CD14-positive monocyte (primary cell): ENCODE measurements at regions not wholly inside any gene's neighbourhood (a gene's known extent, or its start where the extent isn't known, plus 50 kb on each side); places are given as distances from the start of the nearest gene placed in this dataset.

ENCODE experiments used
- DNase-seq, 3 donors: peaks; one replicate each; pipeline ENCODE4 v3.0.0-alpha.2; 2011 to 2022
- H2AFZ ChIP-seq: 2 replicates; pipeline ENCODE4 v1.6.0; 2012; ENCODE audit warnings: mild to moderate bottlenecking, low read depth, low read length, inconsistent platforms; ENCODE audit not compliant: insufficient read depth, poor library complexity, severe bottlenecking
- H3K27ac ChIP-seq, 2 donors: 1 replicate in 1 of 2; 2 replicates in 1 of 2; pipeline ENCODE4 v1.5.1; 2012 to 2013; ENCODE audit warnings: low read length in 2 of 2, control low read depth in 1 of 2, inconsistent platforms in 1 of 2, low read depth in 1 of 2, mild to moderate bottlenecking in 1 of 2
- H3K27me3 ChIP-seq, 2 donors: one replicate each; pipeline versions ENCODE4 v1.6.0 to v1.6.1; 2011 to 2013; ENCODE audit warnings: low read length in 2 of 2; ENCODE audit not compliant: control insufficient read depth in 2 of 2, insufficient read depth in 2 of 2
- H3K36me3 ChIP-seq, 2 donors: replicated peaks in 1 of 2; 1 replicate in 1 of 2; 2 replicates in 1 of 2; pipeline versions ENCODE4 v1.5.1 to v1.6.1; 2012 to 2013; ENCODE audit warnings: low read length in 2 of 2, control low read depth in 1 of 2, inconsistent platforms in 1 of 2, mild to moderate bottlenecking in 1 of 2; ENCODE audit not compliant: insufficient read depth in 2 of 2, control insufficient read depth in 1 of 2
- H3K4me1 ChIP-seq, 2 donors: 1 replicate in 1 of 2; 2 replicates in 1 of 2; pipeline versions ENCODE4 v1.5.1 to v1.6.1; 2012 to 2013; ENCODE audit warnings: low read length in 2 of 2, control low read depth in 1 of 2, inconsistent platforms in 1 of 2, mild to moderate bottlenecking in 1 of 2, moderate library complexity in 1 of 2; ENCODE audit not compliant: insufficient read depth in 2 of 2, control insufficient read depth in 1 of 2
- H3K4me2 ChIP-seq: replicated peaks from 2 replicates; pipeline ENCODE3; 2012; ENCODE audit warnings: low read length, moderate library complexity, mild to moderate bottlenecking; ENCODE audit not compliant: poor library complexity, severe bottlenecking; ENCODE audit errors: extremely low read depth
- H3K4me3 ChIP-seq, 3 experiments: fragments of 200-600 bp in 1 of 3; sonication (generic) in 1 of 3; replicated peaks in 1 of 3; 1 replicate in 2 of 3; 2 replicates in 1 of 3; pipeline ENCODE4 v1.5.1; 2011 to 2013; ENCODE audit warnings: low read length in 3 of 3, mild to moderate bottlenecking in 3 of 3, control low read depth in 2 of 3, low read depth in 2 of 3, inconsistent platforms in 1 of 3, moderate library complexity in 1 of 3
- H3K79me2 ChIP-seq: 2 replicates; pipeline ENCODE4 v1.6.0; 2012; ENCODE audit warnings: mild to moderate bottlenecking, control low read depth, inconsistent platforms, low read length, moderate library complexity; ENCODE audit not compliant: insufficient read depth
- H3K9ac ChIP-seq: 2 replicates; pipeline ENCODE4 v1.6.0; 2017; ENCODE audit warnings: low read length, mild to moderate bottlenecking; ENCODE audit not compliant: insufficient read depth, poor library complexity, severe bottlenecking
- H3K9me3 ChIP-seq, 2 donors: replicated peaks in 1 of 2; 1 replicate in 1 of 2; 2 replicates in 1 of 2; pipeline versions ENCODE4 v1.5.1 to v1.6.1; 2012 to 2013; ENCODE audit warnings: low read length in 2 of 2, control low read depth in 1 of 2; ENCODE audit not compliant: control insufficient read depth in 1 of 2, insufficient read depth in 1 of 2
- H4K20me1 ChIP-seq: 2 replicates; pipeline ENCODE4 v1.6.0; 2012; ENCODE audit warnings: mild to moderate bottlenecking, low read length, control low read depth, moderate library complexity; ENCODE audit not compliant: insufficient read depth
- H3K27ac Mint-ChIP-seq, 7 donors: one replicate each; pipeline ENCODE4 v1.8.0; 2020; ENCODE audit warnings: mild to moderate bottlenecking in 7 of 7, mixed read lengths in 7 of 7, moderate library complexity in 6 of 7, inconsistent platforms in 2 of 7
- H3K27me3 Mint-ChIP-seq, 3 donors: one replicate each; pipeline ENCODE4 v1.8.0; 2021 to 2022; ENCODE audit warnings: low read depth in 3 of 3, mild to moderate bottlenecking in 3 of 3, mixed read lengths in 3 of 3, moderate library complexity in 3 of 3, inconsistent platforms in 1 of 3
- H3K36me3 Mint-ChIP-seq, 2 donors: one replicate each; pipeline ENCODE4 v1.8.0; 2020; ENCODE audit warnings: mixed read lengths in 2 of 2, inconsistent platforms in 1 of 2, mild to moderate bottlenecking in 1 of 2
- H3K4me1 Mint-ChIP-seq: one replicate; pipeline ENCODE4 v1.8.0; 2020; ENCODE audit warnings: mild to moderate bottlenecking, mixed read lengths
- H3K4me3 Mint-ChIP-seq, 2 donors: one replicate each; pipeline ENCODE4 v1.8.0; 2020; ENCODE audit warnings: mild to moderate bottlenecking in 2 of 2, mixed read lengths in 2 of 2, moderate library complexity in 1 of 2
- H3K9me3 Mint-ChIP-seq, 7 donors: one replicate each; pipeline ENCODE4 v1.8.0; 2020 to 2022; ENCODE audit warnings: mixed read lengths in 7 of 7, mild to moderate bottlenecking in 6 of 7, moderate library complexity in 6 of 7, inconsistent platforms in 2 of 7
- WGBS: methylation state at CpG from one replicate; pipeline ENCODE4 v1.1.5; 2013; ENCODE audit warnings: missing lambda C conversion rate; ENCODE audit not compliant: insufficient coverage; 5-methylcytosine and 5-hydroxymethylcytosine counted together
- intact Hi-C, 2 donors: fragments of 100-400 bp; cut with micrococcal nuclease; formaldehyde crosslinking; loops; one replicate each; pipeline versions ENCODE4 v1.15.0 to v1.15.1; 2023
- TF ChIP-seq, protein P1 (sequence below): fragments of 200-600 bp; IDR thresholded peaks from one replicate; pipeline ENCODE4 v1.8.0; 2022; ENCODE audit warnings: antibody characterized with exemption, mild to moderate bottlenecking

DNA sequence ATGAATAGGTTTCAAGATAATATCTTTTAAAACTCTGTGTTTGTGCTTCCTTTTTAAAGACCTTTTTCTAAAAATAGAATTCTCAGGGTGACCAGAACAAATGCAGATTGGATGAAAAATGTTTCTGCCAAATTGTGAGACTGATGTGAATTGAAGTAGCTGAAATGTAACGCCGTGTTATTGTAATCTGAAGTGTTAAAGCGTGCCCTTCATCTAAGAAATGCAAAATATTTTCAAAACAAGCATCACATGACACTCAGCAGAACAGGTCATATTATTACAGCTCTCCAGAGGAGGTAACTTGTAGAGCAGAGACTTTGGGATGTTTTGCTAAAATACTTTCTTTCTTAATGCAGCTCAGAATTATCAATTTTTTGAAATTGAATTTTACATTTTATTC is 90.0 kb upstream of the PLEKHA5 start:
- WGBS: no CpG with 5 or more reads among the region's 3 CpGs
- intact Hi-C loops: no loop called here

GRCh38 chr12:19042221-19042620 is 87.3 kb upstream of the PLEKHA5 start:
- Mint-ChIP-seq H3K27me3 (no peaks in the 10 kb centered on the region), H3K4me1 (no peaks in the 10 kb centered on the region), H3K4me3 (no peak overlapping the region), H3K36me3 (no peaks in the 10 kb centered on the region), H3K9me3 (peaks cover 0 to 8% (median 3%) of the 10 kb centered on the region in 7 donors), H3K27ac (no peak overlapping the region)
- Histone ChIP-seq H3K9me3 (no peaks in the 10 kb centered on the region), H2AFZ (no peak overlapping the region), H3K4me3 (no peak overlapping the region), H3K27me3 (no peaks in the 10 kb centered on the region), H3K4me2 (no peak overlapping the region), H3K9ac (no peak overlapping the region), H3K36me3 (no peaks in the 10 kb centered on the region), H4K20me1 (no peaks in the 10 kb centered on the region), H3K27ac (no peak overlapping the region), H3K79me2 (no peaks in the 10 kb centered on the region), H3K4me1 (no peaks in the 10 kb centered on the region)
- intact Hi-C loops: no loop called here
- TF ChIP-seq, protein P1, sequence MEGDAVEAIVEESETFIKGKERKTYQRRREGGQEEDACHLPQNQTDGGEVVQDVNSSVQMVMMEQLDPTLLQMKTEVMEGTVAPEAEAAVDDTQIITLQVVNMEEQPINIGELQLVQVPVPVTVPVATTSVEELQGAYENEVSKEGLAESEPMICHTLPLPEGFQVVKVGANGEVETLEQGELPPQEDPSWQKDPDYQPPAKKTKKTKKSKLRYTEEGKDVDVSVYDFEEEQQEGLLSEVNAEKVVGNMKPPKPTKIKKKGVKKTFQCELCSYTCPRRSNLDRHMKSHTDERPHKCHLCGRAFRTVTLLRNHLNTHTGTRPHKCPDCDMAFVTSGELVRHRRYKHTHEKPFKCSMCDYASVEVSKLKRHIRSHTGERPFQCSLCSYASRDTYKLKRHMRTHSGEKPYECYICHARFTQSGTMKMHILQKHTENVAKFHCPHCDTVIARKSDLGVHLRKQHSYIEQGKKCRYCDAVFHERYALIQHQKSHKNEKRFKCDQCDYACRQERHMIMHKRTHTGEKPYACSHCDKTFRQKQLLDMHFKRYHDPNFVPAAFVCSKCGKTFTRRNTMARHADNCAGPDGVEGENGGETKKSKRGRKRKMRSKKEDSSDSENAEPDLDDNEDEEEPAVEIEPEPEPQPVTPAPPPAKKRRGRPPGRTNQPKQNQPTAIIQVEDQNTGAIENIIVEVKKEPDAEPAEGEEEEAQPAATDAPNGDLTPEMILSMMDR: no peak
- WGBS: 100% methylated on average over 1 of the region's 3 CpGs
- DNase-seq: no peak

More for the DNA sequence above, 90.0 kb upstream of the PLEKHA5 start:
- no peak for DNase-seq
- H3K27ac Mint-ChIP-seq: no peak overlapping the region
- Histone ChIP-seq H3K4me2 (no peak overlapping the region), H3K79me2 (no peaks in the 10 kb centered on the region), H2AFZ (no peak overlapping the region), H3K9ac (no peak overlapping the region), H3K4me3 (no peak overlapping the region), H3K36me3 (no peaks in the 10 kb centered on the region), H4K20me1 (no peaks in the 10 kb centered on the region), H3K9me3 (no peaks in the 10 kb centered on the region), H3K4me1 (no peaks in the 10 kb centered on the region), H3K27ac (no peak overlapping the region), H3K27me3 (no peaks in the 10 kb centered on the region)
- H3K4me3 Mint-ChIP-seq: no peak overlapping the region
- no peaks in the 10 kb centered on the region for H3K4me1 Mint-ChIP-seq
- peaks cover 1 to 9% (median 5%) of the 10 kb centered on the region in 7 donors for H3K9me3 Mint-ChIP-seq
- TF ChIP-seq, protein P1: no peak
- no peaks in the 10 kb centered on the region for H3K36me3 Mint-ChIP-seq
- no peaks in the 10 kb centered on the region for H3K27me3 Mint-ChIP-seq
